NCI-H1417 (cell line): ENCODE measurements at regions not wholly inside any gene's neighbourhood (a gene's known extent, or its start where the extent isn't known, plus 50 kb on each side); places are given as distances from the start of the nearest gene placed in this dataset.

ENCODE experiments used
- DNase-seq, 3 experiments: peaks; one replicate each; lab custom pipeline; 2025; lab: John Stamatoyannopoulos, UW

GRCh38 chr16:35639233-35640205 lies 2180.1 kb downstream of the TP53TG3F start:
- no peak for DNase-seq

GRCh38 chr16:35642322-35642835 lies 2183.0 kb downstream of the TP53TG3F start:
- DNase-seq, result no peak

GRCh38 chr16:35651841-35652240 lies 2192.4 kb downstream of the TP53TG3F start:
- DNase-seq, result no peak

GRCh38 chr16:35664091-35664693 lies 2204.8 kb downstream of the TP53TG3F start:
- DNase-seq, result no peak

GRCh38 chr16:35685085-35685484 lies 2225.7 kb downstream of the TP53TG3F start:
- no peak for DNase-seq

- no peak for DNase-seq
Measured at GRCh38 chr16:35686595-35686994, 2227.2 kb downstream of the TP53TG3F start.

- no peak for DNase-seq
Measured at GRCh38 chr16:35687071-35687470, 2227.7 kb downstream of the TP53TG3F start.

GRCh38 chr16:35687781-35688180 lies 2228.4 kb downstream of the TP53TG3F start:
- DNase-seq, result no peak

- no peak for DNase-seq
Measured at GRCh38 chr16:35689764-35690163, 2230.4 kb downstream of the TP53TG3F start.

GRCh38 chr16:35690413-35690812 lies 2231.0 kb downstream of the TP53TG3F start:
- no peak for DNase-seq

- DNase-seq, result no peak
Measured at GRCh38 chr16:35691057-35691456, 2231.6 kb downstream of the TP53TG3F start.

GRCh38 chr16:35692824-35693223 lies 2233.4 kb downstream of the TP53TG3F start:
- DNase-seq, result no peak

- DNase-seq, result no peak
Measured at GRCh38 chr16:35706901-35707300, 2247.5 kb downstream of the TP53TG3F start.

GRCh38 chr16:35711435-35711834 lies 2252.0 kb downstream of the TP53TG3F start:
- no peak for DNase-seq

- no peak for DNase-seq
Measured at GRCh38 chr16:35711958-35712357, 2252.5 kb downstream of the TP53TG3F start.

GRCh38 chr16:35713762-35714650 lies 2254.6 kb downstream of the TP53TG3F start:
- DNase-seq, result no peak

GRCh38 chr16:35714665-35715064 lies 2255.3 kb downstream of the TP53TG3F start:
- DNase-seq, result no peak

GRCh38 chr16:35724551-35724950 lies 2265.1 kb downstream of the TP53TG3F start:
- DNase-seq, result no peak

- no peak for DNase-seq
Measured at GRCh38 chr16:35725949-35726348, 2266.5 kb downstream of the TP53TG3F start.

- no peak for DNase-seq
Measured at GRCh38 chr16:35730251-35730650, 2270.8 kb downstream of the TP53TG3F start.

- DNase-seq, result no peak
Measured at GRCh38 chr16:35731341-35732040, 2272.1 kb downstream of the TP53TG3F start.
